ENCODE measurements at regions not wholly inside any gene's neighbourhood (a gene's known extent, or its start where the extent isn't known, plus 50 kb on each side); places are given as distances from the start of the nearest gene placed in this dataset.

GRCh38 chr6:8556370-8557013 lies 121.1 kb upstream of the SLC35B3 start:
- DNase-seq (no peak), ATAC-seq (replicated peaks) (no peak)
- no peaks in the 10 kb centered on the region for H3K27me3 Mint-ChIP-seq
- peaks cover 0 to 3% of the 10 kb centered on the region in 2 donors for H3K9me3 Mint-ChIP-seq
- no peaks in the 10 kb centered on the region for H3K36me3 Mint-ChIP-seq (ENCODE audit: insufficient read depth)
- no peak overlapping the region for H3K4me3 Mint-ChIP-seq
- no peaks in the 10 kb centered on the region for H3K4me1 Mint-ChIP-seq (ENCODE audit: low read depth in 2 of 2)
- no peak overlapping the region for H3K27ac Mint-ChIP-seq

- DNase-seq (no peak), ATAC-seq (replicated peaks) (no peak)
- H3K4me1 Mint-ChIP-seq (ENCODE audit: low read depth in 2 of 2), result no peaks in the 10 kb centered on the region
- no peak overlapping the region for H3K27ac Mint-ChIP-seq
- no peaks in the 10 kb centered on the region for H3K36me3 Mint-ChIP-seq (ENCODE audit: insufficient read depth)
- H3K27me3 Mint-ChIP-seq, result no peaks in the 10 kb centered on the region
- H3K4me3 Mint-ChIP-seq, result no peak overlapping the region
- H3K9me3 Mint-ChIP-seq, result no peaks in the 10 kb centered on the region
Measured at GRCh38 chr6:8551993-8552392, 116.6 kb upstream of the SLC35B3 start.

DNA sequence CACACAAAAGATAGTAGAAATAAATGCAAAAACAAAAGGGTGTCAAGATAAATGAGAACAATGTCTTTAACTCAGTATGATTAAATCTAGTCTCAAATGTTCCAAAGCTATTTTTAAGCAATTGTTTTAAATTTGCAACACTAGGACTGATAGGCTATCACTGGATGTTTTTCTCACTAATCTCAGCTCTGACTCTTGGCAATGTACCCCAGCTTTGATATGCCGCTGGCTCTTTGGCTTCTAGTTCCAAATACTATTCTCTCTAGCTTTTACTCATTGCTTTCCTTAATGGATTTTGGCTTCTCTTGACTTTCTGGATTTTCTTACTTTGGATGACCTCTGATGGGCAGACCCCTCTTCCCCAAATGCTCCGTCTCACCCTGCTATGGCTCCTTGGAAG lies 116.0 kb upstream of the SLC35B3 start:
- no peak for DNase-seq
- Mint-ChIP-seq H3K27me3 (no peaks in the 10 kb centered on the region), H3K36me3 (ENCODE audit: insufficient read depth) (no peaks in the 10 kb centered on the region), H3K4me3 (no peak overlapping the region), H3K27ac (no peak overlapping the region), H3K9me3 (no peaks in the 10 kb centered on the region), H3K4me1 (ENCODE audit: low read depth in 2 of 2) (no peaks in the 10 kb centered on the region)
- no peak for ATAC-seq (replicated peaks)

DNA sequence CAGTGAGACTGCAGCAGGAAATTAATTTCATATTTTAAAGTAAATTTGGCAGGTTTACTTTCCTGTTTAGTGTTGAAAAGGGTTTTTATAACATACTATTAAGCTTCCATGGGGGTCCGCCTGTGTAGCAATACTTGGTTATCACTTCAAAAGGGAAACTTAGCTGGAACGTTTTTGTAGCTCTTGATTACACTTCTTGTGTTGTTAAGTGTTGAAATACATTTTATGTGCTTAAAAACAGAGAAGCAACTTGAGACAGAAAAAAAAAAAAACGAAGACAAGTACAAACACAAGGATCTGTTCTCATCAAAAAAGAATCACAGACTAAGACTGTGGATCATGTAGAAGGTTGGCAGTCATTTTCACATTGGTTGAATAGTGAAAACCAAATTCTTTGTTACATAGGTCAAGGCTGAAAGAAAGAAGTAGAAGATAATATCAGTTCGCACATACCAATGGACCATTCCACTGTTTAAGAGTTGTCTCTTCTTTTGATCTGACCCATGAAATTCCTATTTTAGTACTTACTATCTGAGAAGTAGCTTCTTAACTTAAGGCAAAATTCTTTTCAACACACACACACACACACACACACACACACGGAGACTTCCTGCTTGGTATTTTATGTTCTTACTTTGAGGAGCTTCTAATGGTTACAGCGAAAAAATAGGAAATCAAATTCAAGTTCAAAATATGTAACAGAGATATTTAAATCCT lies 113.9 kb upstream of the SLC35B3 start:
- H3K4me1 Mint-ChIP-seq (ENCODE audit: low read depth in 2 of 2), result no peaks in the 10 kb centered on the region
- no peak overlapping the region for H3K4me3 Mint-ChIP-seq
- no peaks in the 10 kb centered on the region for H3K36me3 Mint-ChIP-seq (ENCODE audit: insufficient read depth)
- no peaks in the 10 kb centered on the region for H3K27me3 Mint-ChIP-seq
- H3K9me3 Mint-ChIP-seq, result no peaks in the 10 kb centered on the region
- DNase-seq (no peak), ATAC-seq (replicated peaks) (no peak)
- H3K27ac Mint-ChIP-seq, result no peak overlapping the region

GRCh38 chr6:8546496-8546895 lies 111.2 kb upstream of the SLC35B3 start:
- Mint-ChIP-seq H3K4me1 (ENCODE audit: low read depth in 2 of 2) (no peaks in the 10 kb centered on the region), H3K9me3 (no peaks in the 10 kb centered on the region), H3K36me3 (ENCODE audit: insufficient read depth) (no peaks in the 10 kb centered on the region), H3K4me3 (no peak overlapping the region), H3K27me3 (no peaks in the 10 kb centered on the region), H3K27ac (no peak overlapping the region)
- DNase-seq (no peak), ATAC-seq (replicated peaks) (no peak)

DNA sequence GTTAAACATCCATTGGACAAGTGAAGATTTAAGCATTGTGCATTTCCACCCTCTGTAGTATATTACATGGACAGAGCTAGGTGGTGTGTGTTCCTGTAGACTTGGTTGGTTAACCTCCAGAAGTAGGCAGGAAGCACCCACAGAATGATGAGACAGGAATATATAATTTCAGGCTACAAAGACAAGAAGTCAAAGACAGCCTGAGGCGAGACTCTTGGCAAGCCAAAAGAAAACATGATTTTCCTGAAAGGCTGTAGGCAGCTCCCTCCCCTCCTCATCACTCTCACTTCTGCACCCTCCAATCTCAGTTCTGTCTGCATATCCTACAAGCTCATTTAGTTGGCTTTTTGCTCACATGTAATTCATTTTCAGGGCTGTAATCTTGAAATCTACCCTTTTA lies 110.0 kb upstream of the SLC35B3 start:
- H3K27me3 Mint-ChIP-seq, result no peaks in the 10 kb centered on the region
- H3K36me3 Mint-ChIP-seq (ENCODE audit: insufficient read depth), result no peaks in the 10 kb centered on the region
- H3K4me1 Mint-ChIP-seq (ENCODE audit: low read depth in 2 of 2), result no peaks in the 10 kb centered on the region
- ATAC-seq (replicated peaks) (no peak), DNase-seq (no peak)
- peaks cover 0 to 8% of the 10 kb centered on the region in 2 donors for H3K9me3 Mint-ChIP-seq
- no peak overlapping the region for H3K4me3 Mint-ChIP-seq
- no peak overlapping the region for H3K27ac Mint-ChIP-seq

DNA sequence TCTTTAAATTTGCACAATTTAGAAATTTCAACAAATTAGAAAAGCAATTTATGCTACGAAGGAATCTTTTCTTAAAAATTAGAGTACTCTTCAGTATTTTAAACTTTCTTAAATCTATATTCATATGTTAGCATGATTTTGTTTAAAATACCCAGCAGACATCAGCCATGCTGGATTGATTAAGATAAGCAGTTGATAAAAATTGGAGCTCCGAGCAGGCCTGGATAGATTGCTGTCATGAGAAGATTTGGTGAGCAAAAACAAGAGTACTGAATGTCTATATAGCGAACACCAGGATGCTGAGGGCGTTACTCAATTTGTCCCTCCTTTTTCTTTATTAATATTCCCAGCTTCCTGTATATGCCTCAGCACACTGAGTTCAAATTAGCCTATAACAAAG lies 108.4 kb upstream of the SLC35B3 start:
- Mint-ChIP-seq H3K36me3 (ENCODE audit: insufficient read depth) (no peaks in the 10 kb centered on the region), H3K9me3 (peaks cover 3 to 13% of the 10 kb centered on the region in 2 donors), H3K27me3 (no peaks in the 10 kb centered on the region), H3K27ac (no peak overlapping the region), H3K4me1 (ENCODE audit: low read depth in 2 of 2) (no peaks in the 10 kb centered on the region), H3K4me3 (no peak overlapping the region)
- DNase-seq, result no peak
- ATAC-seq (replicated peaks), result no peak

- H3K27me3 Mint-ChIP-seq, result no peaks in the 10 kb centered on the region
- no peak for DNase-seq
- H3K4me3 Mint-ChIP-seq, result no peak overlapping the region
- no peak for ATAC-seq (replicated peaks)
- peaks cover 4 to 22% of the 10 kb centered on the region in 2 donors for H3K9me3 Mint-ChIP-seq
- no peaks in the 10 kb centered on the region for H3K4me1 Mint-ChIP-seq (ENCODE audit: low read depth in 2 of 2)
- no peaks in the 10 kb centered on the region for H3K36me3 Mint-ChIP-seq (ENCODE audit: insufficient read depth)
- no peak overlapping the region for H3K27ac Mint-ChIP-seq
Measured at GRCh38 chr6:8539453-8539852, 104.1 kb upstream of the SLC35B3 start.

- Mint-ChIP-seq H3K9me3 (peaks cover 8 to 22% of the 10 kb centered on the region in 2 donors), H3K36me3 (ENCODE audit: insufficient read depth) (no peaks in the 10 kb centered on the region), H3K27ac (no peak overlapping the region), H3K4me3 (no peak overlapping the region), H3K4me1 (ENCODE audit: low read depth in 2 of 2) (no peaks in the 10 kb centered on the region), H3K27me3 (no peaks in the 10 kb centered on the region)
- ATAC-seq (replicated peaks) (no peak), DNase-seq (no peak)
Measured at GRCh38 chr6:8536122-8536521, 100.8 kb upstream of the SLC35B3 start.

DNA sequence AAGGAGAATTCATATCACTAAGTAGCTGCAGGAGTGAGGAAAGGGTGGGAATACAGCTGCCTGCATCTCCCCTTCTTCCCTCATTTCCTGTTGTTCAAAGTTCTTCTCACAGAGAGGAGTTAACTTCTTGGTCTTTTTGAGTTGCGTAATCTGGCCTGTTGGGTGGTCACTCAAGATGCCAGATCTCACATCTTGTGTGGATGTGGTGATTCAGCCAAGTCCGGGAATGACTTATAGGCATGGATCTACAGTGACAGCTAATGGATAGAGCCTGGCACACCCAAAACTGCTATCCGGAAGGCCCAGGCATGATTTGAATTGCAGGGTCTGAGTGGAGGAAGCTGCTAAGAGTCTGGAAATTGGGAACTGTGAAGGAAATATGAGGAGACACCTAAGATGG lies 100.2 kb upstream of the SLC35B3 start:
- DNase-seq (no peak), ATAC-seq (replicated peaks) (no peak)
- Mint-ChIP-seq H3K4me3 (no peak overlapping the region), H3K36me3 (ENCODE audit: insufficient read depth) (no peaks in the 10 kb centered on the region), H3K4me1 (ENCODE audit: low read depth in 2 of 2) (no peaks in the 10 kb centered on the region), H3K27me3 (no peaks in the 10 kb centered on the region), H3K27ac (no peak overlapping the region), H3K9me3 (peaks cover 9 to 16% of the 10 kb centered on the region in 2 donors)

DNA sequence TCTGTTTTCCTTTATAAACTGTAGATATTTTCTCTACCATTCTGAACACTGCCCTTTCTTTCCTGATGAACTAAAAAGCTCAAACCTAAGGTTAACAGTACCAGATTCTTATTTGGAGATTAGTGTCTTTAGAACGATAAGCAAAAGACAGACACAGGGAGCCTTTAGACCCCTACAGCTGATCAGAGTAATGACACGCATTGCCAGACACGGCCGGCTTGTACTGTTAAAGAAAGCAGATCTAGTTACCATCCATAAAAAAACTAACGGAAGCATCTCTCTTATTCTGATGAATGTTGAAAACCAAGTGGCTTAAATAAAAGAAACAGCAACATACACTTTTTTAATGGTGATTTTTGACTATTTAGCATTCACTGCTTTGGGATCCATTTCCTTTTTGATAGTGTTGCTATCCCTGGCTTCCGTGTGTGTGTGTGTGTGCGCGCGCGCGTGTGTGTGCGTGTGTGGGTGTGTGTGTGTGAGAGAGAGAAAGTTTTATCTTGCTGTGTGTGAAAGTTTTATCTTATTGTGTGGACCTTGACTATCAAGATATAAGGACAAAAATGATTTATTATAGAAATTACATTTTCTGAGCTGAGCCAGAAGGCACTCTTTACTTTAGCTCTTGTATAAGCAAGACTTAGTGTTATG lies 95.6 kb upstream of the SLC35B3 start:
- H3K9me3 Mint-ChIP-seq, result peaks cover 7 to 15% of the 10 kb centered on the region in 2 donors
- no peaks in the 10 kb centered on the region for H3K27me3 Mint-ChIP-seq
- ATAC-seq (replicated peaks) (no peak), DNase-seq (no peak)
- no peaks in the 10 kb centered on the region for H3K4me1 Mint-ChIP-seq (ENCODE audit: low read depth in 2 of 2)
- H3K27ac Mint-ChIP-seq, result no peak overlapping the region
- H3K4me3 Mint-ChIP-seq, result no peak overlapping the region
- no peaks in the 10 kb centered on the region for H3K36me3 Mint-ChIP-seq (ENCODE audit: insufficient read depth)

- Mint-ChIP-seq H3K27me3 (no peaks in the 10 kb centered on the region), H3K9me3 (peaks cover 5 to 8% of the 10 kb centered on the region in 2 donors), H3K27ac (no peak overlapping the region), H3K4me1 (ENCODE audit: low read depth in 2 of 2) (no peaks in the 10 kb centered on the region), H3K36me3 (ENCODE audit: insufficient read depth) (no peaks in the 10 kb centered on the region), H3K4me3 (no peak overlapping the region)
- no peak for DNase-seq
- no peak for ATAC-seq (replicated peaks)
Measured at GRCh38 chr6:8529250-8529649, 93.9 kb upstream of the SLC35B3 start.

DNA sequence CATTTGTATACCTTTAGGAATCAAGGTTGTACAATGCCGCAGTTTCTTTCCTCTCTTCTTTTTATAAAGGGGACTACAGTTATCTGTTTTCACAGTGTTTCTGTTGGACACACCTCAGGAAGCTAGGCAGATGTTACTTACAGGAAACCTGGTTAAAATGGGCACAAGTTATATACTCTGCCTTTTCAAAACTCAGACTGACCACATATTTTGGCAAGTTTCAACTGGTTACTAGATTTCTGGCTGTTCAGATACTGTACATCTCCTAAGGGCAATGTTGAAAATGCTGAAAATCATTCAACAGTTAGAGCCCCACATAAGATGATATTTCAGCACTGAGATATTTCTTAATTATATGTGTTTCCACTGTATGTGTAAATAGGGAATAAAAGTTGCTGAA lies 92.5 kb upstream of the SLC35B3 start:
- H3K4me3 Mint-ChIP-seq, result no peak overlapping the region
- ATAC-seq (replicated peaks) (no peak), DNase-seq (no peak)
- no peaks in the 10 kb centered on the region for H3K36me3 Mint-ChIP-seq (ENCODE audit: insufficient read depth)
- H3K27me3 Mint-ChIP-seq, result no peaks in the 10 kb centered on the region
- H3K4me1 Mint-ChIP-seq (ENCODE audit: low read depth in 2 of 2), result no peaks in the 10 kb centered on the region
- peaks cover 5 to 8% of the 10 kb centered on the region in 2 donors for H3K9me3 Mint-ChIP-seq
- no peak overlapping the region for H3K27ac Mint-ChIP-seq

DNA sequence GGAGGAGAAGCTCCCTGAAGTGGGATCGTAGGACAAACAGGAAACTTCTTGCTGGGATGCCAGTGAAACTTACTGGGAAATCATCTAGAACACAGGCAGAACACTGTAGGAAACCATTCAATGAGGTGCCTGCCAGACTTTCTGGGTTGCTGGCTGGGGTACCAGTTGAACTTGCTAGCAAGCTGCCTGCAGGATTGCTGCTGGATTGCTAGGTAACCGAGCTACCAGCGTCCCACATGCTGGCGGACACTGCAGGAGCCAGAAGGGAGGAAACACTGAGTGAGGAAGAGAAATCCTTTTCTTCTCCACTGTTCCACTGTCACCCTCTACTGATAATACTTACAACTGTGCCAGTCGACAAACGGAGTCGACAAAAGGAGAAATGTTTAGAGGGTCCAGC lies 91.3 kb upstream of the SLC35B3 start:
- DNase-seq (no peak), ATAC-seq (replicated peaks) (no peak)
- peaks cover 5 to 11% of the 10 kb centered on the region in 2 donors for H3K9me3 Mint-ChIP-seq
- no peaks in the 10 kb centered on the region for H3K4me1 Mint-ChIP-seq (ENCODE audit: low read depth in 2 of 2)
- no peaks in the 10 kb centered on the region for H3K36me3 Mint-ChIP-seq (ENCODE audit: insufficient read depth)
- no peak overlapping the region for H3K27ac Mint-ChIP-seq
- H3K4me3 Mint-ChIP-seq, result no peak overlapping the region
- H3K27me3 Mint-ChIP-seq, result no peaks in the 10 kb centered on the region

All from effector memory CD8-positive, alpha-beta T cell (primary cell).